ENCODE measurements at regions not wholly inside any gene's neighbourhood (a gene's known extent, or its start where the extent isn't known, plus 50 kb on each side); places are given as distances from the start of the nearest gene placed in this dataset.
"Not testable (repeated sequence)": the region's sequence is repeated elsewhere in the genome, so short reads cannot be mapped to it uniquely, and the experiment has no call there.

- DNase-seq = no peak
Measured at GRCh38 chr2:58770846-58771245, 529.7 kb upstream of the FANCL start.

- DNase-seq = no peak
Measured at GRCh38 chr2:58769864-58770234, 528.7 kb upstream of the FANCL start.

GRCh38 chr2:58769111-58769863 lies 528.2 kb upstream of the FANCL start:
- no peak for DNase-seq

- DNase-seq = no peak
Measured at GRCh38 chr2:58768715-58769080, 527.6 kb upstream of the FANCL start.

- DNase-seq = no peak
Measured at GRCh38 chr2:58767828-58768714, 526.9 kb upstream of the FANCL start.

GRCh38 chr2:58764338-58765104 lies 523.4 kb upstream of the FANCL start:
- no peak for DNase-seq

GRCh38 chr2:58762176-58762781 lies 521.2 kb upstream of the FANCL start:
- peak; percentile 48 for DNase-seq

GRCh38 chr2:58757971-58758370 lies 516.8 kb upstream of the FANCL start:
- DNase-seq = no peak

GRCh38 chr2:58756336-58756735 lies 515.2 kb upstream of the FANCL start:
- DNase-seq = no peak

GRCh38 chr2:58752507-58752906 lies 511.4 kb upstream of the FANCL start:
- DNase-seq = not testable (repeated sequence)

- DNase-seq = not testable (repeated sequence)
Measured at GRCh38 chr2:58751676-58752075, 510.6 kb upstream of the FANCL start.

GRCh38 chr2:58749041-58749440 lies 507.9 kb upstream of the FANCL start:
- DNase-seq = no peak

- not testable (repeated sequence) for DNase-seq
Measured at GRCh38 chr2:58745334-58745733, 504.2 kb upstream of the FANCL start.

- no peak for DNase-seq
Measured at GRCh38 chr2:58740426-58740825, 499.3 kb upstream of the FANCL start.

GRCh38 chr2:58739033-58739432 lies 497.9 kb upstream of the FANCL start:
- DNase-seq = no peak

- no peak for DNase-seq
Measured at GRCh38 chr2:58734365-58734764, 493.2 kb upstream of the FANCL start.

GRCh38 chr2:58732999-58733398 lies 491.9 kb upstream of the FANCL start:
- DNase-seq = no peak

- DNase-seq = no peak
Measured at GRCh38 chr2:58731488-58731869, 490.4 kb upstream of the FANCL start.

GRCh38 chr2:58730764-58731487 lies 489.8 kb upstream of the FANCL start:
- DNase-seq = no peak

- no peak for DNase-seq
Measured at GRCh38 chr2:58727981-58728656, 487.0 kb upstream of the FANCL start.
